DND-41 (cell line): ENCODE measurements at regions not wholly inside any gene's neighbourhood (a gene's known extent, or its start where the extent isn't known, plus 50 kb on each side); places are given as distances from the start of the nearest gene placed in this dataset.
"Not testable (repeated sequence)": the region's sequence is repeated elsewhere in the genome, so short reads cannot be mapped to it uniquely, and the experiment has no call there.

Experiments
- ATAC-seq: fragments of 200-7000 bp; cut with Tn5 transposase; 3 replicates; pipeline ENCODE4 v1.9.1; 2021; ENCODE audit warnings: low read depth; ENCODE audit not compliant: insufficient read depth
- DNase-seq: peaks from one replicate; pipeline ENCODE4 v3.0.0-alpha.2; 2020
- H2AFZ ChIP-seq: 2 replicates; pipeline ENCODE4 v1.6.0; 2012; ENCODE audit warnings: low read depth, low read length
- H3K27ac ChIP-seq: 2 replicates; pipeline ENCODE4 v1.5.1; 2012; ENCODE audit warnings: low read length, inconsistent platforms
- H3K27me3 ChIP-seq: fragments of 200-600 bp; sonication (generic); 2 replicates; pipeline ENCODE4 v1.6.0; 2012; ENCODE audit warnings: low read length, mild to moderate bottlenecking, inconsistent platforms; ENCODE audit not compliant: insufficient read depth, poor library complexity
- H3K36me3 ChIP-seq: 2 replicates; pipeline ENCODE4 v1.5.1; 2012; ENCODE audit warnings: low read length, inconsistent platforms; ENCODE audit not compliant: insufficient read depth
- H3K4me1 ChIP-seq: 2 replicates; pipeline ENCODE4 v1.5.1; 2012; ENCODE audit warnings: mild to moderate bottlenecking, low read length; ENCODE audit not compliant: insufficient read depth
- H3K4me2 ChIP-seq: 2 replicates; pipeline ENCODE4 v1.6.0; 2012; ENCODE audit warnings: mild to moderate bottlenecking, moderate library complexity, low read length, inconsistent platforms; ENCODE audit not compliant: insufficient read depth
- H3K4me3 ChIP-seq, 2 experiments: fragments of 200-600 bp in 1 of 2; shearing (Covaris generic) in 1 of 2; 2 replicates each; pipeline ENCODE4 v1.5.1; 2012 to 2016; ENCODE audit warnings: inconsistent platforms in 2 of 2, low read length in 2 of 2, mild to moderate bottlenecking in 2 of 2, low read depth in 1 of 2, moderate library complexity in 1 of 2
- H3K79me2 ChIP-seq: 2 replicates; pipeline ENCODE4 v1.6.0; 2012; ENCODE audit warnings: low read length, inconsistent platforms; ENCODE audit not compliant: insufficient read depth
- H3K9ac ChIP-seq: 2 replicates; pipeline ENCODE4 v1.6.0; 2012; ENCODE audit warnings: low read depth, mild to moderate bottlenecking, inconsistent platforms, low read length, moderate library complexity
- H3K9me3 ChIP-seq: 2 replicates; pipeline ENCODE4 v1.5.1; 2012; ENCODE audit warnings: low read length, moderate library complexity, mild to moderate bottlenecking, inconsistent platforms; ENCODE audit not compliant: insufficient read depth, severe bottlenecking
- H4K20me1 ChIP-seq: 2 replicates; pipeline ENCODE4 v1.6.0; 2012; ENCODE audit warnings: low read length; ENCODE audit not compliant: insufficient read depth
- EZH2 ChIP-seq: IDR thresholded peaks from 3 replicates; pipeline ENCODE4 v1.6.1; 2012; ENCODE audit warnings: borderline replicate concordance, low read depth, mild to moderate bottlenecking, moderate library complexity, low read length, inconsistent platforms; ENCODE audit not compliant: severe bottlenecking
- TF ChIP-seq, protein P1 (sequence below): IDR thresholded peaks from 2 replicates; pipeline ENCODE4 v1.5.1; 2012; ENCODE audit warnings: borderline replicate concordance, low read length, moderate library complexity, mild to moderate bottlenecking; ENCODE audit not compliant: poor library complexity, severe bottlenecking; ENCODE audit errors: extremely low read depth

DNA sequence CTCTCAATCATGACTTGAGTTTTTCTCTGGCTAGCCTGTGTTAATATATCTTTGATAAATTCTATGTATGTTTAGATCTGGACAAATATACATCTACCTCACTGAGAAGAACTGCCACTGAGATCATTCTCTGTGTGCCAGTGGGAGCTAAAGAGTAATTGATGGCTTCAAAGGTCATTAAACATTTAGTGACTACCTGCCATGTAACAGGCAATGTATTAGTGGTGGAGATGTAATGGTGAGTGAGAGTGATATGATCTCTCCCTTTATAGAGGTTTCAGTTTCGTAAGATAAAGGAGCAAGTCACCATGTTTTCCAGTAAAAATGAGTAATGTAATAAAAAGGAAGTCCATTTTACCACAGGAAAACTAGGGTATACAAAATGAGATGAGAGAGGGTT lies 235.8 kb upstream of the CDH8 start:
- H3K79me2 ChIP-seq = no peaks in the 10 kb centered on the region
- DNase-seq = no peak
- H3K4me1 ChIP-seq = no peaks in the 10 kb centered on the region
- TF ChIP-seq, protein P1, sequence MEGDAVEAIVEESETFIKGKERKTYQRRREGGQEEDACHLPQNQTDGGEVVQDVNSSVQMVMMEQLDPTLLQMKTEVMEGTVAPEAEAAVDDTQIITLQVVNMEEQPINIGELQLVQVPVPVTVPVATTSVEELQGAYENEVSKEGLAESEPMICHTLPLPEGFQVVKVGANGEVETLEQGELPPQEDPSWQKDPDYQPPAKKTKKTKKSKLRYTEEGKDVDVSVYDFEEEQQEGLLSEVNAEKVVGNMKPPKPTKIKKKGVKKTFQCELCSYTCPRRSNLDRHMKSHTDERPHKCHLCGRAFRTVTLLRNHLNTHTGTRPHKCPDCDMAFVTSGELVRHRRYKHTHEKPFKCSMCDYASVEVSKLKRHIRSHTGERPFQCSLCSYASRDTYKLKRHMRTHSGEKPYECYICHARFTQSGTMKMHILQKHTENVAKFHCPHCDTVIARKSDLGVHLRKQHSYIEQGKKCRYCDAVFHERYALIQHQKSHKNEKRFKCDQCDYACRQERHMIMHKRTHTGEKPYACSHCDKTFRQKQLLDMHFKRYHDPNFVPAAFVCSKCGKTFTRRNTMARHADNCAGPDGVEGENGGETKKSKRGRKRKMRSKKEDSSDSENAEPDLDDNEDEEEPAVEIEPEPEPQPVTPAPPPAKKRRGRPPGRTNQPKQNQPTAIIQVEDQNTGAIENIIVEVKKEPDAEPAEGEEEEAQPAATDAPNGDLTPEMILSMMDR = no peak
- TF ChIP-seq EZH2 = no peak
- ATAC-seq = no peak
- H2AFZ ChIP-seq = no peak overlapping the region
- H3K9ac ChIP-seq = no peak overlapping the region
- H3K27ac ChIP-seq = no peak overlapping the region
- H3K4me3 ChIP-seq = no peak overlapping the region
- H4K20me1 ChIP-seq = no peaks in the 10 kb centered on the region
- no peaks in the 10 kb centered on the region for H3K9me3 ChIP-seq
- no peaks in the 10 kb centered on the region for H3K27me3 ChIP-seq
- no peaks in the 10 kb centered on the region for H3K36me3 ChIP-seq
- no peak overlapping the region for H3K4me2 ChIP-seq

DNA sequence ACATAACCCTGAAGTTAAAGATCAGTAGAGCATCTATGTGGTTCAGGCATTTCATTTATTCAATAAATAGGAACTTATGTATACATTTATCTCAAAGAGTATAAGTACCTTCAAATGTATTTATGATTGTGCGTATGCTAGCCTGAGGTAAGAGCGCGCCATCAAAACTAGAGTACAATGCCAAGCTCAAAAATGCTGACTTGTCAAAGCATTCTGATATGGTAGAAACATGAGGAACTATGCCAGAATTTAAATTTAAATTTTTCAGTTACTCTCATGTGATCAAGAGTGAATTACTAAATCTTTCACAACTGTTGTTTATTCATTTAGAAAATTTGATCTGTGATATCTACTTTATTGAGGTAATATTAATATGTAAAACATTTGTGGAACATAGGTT lies 225.5 kb upstream of the CDH8 start:
- no peak overlapping the region for H3K4me3 ChIP-seq
- H3K4me1 ChIP-seq = no peaks in the 10 kb centered on the region
- H3K27me3 ChIP-seq = no peaks in the 10 kb centered on the region
- no peaks in the 10 kb centered on the region for H4K20me1 ChIP-seq
- ATAC-seq = no peak
- H3K9ac ChIP-seq = no peak overlapping the region
- H3K9me3 ChIP-seq = no peaks in the 10 kb centered on the region
- H2AFZ ChIP-seq = no peak overlapping the region
- no peak overlapping the region for H3K27ac ChIP-seq
- H3K79me2 ChIP-seq = no peaks in the 10 kb centered on the region
- H3K4me2 ChIP-seq = no peak overlapping the region
- TF ChIP-seq, protein P1 = no peak
- no peak for TF ChIP-seq EZH2
- DNase-seq = no peak
- H3K36me3 ChIP-seq = no peaks in the 10 kb centered on the region

DNA sequence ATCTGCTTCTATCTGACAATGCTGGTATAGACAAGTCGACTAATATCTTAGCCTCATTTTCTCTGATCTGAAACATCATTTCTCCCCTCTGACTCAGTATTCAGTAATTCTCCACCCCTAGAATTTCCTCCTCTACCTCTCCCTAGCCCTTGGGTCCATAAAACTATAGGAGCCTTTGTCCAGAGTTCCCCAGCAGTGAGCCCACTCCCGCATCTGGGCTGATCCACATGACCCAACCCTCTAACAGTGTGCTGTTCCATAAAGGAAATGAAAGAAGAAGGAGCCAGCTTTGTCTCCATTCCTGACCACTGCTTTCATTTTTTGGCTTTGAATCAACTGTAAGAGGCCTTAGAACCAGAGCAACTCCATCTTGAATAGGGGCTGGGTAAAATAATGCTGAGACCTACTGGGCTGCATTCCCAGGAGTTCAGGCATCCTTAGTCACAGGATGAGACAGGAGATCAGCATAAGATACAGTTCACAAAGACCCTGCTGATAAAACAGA lies 222.7 kb upstream of the CDH8 start:
- not testable (repeated sequence) for ATAC-seq, DNase-seq, H3K4me1 ChIP-seq, H2AFZ ChIP-seq, H4K20me1 ChIP-seq, H3K4me2 ChIP-seq, H3K9ac ChIP-seq, H3K4me3 ChIP-seq, H3K9me3 ChIP-seq, H3K27me3 ChIP-seq, H3K27ac ChIP-seq, H3K36me3 ChIP-seq, H3K79me2 ChIP-seq

DNA sequence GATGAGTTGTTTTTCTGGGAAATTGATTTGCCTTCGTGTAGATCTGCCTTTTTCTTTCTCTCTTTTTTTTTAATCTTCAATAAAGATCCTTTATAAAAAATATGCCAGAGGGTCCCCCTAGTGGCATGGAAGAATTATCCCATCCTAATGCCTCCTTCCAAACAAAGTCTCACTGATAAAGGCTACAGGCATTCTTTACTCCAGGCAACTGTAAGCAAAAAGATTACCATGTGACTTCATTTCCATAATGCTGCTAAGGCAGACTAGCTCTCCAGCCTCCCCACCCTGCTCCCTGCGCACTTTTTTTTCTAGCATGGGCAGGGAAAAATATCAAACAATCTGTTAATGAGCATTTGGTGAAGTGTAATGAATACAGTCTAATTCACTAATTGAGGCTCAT lies 220.2 kb upstream of the CDH8 start:
- no peaks in the 10 kb centered on the region for H3K79me2 ChIP-seq
- no peaks in the 10 kb centered on the region for H3K27me3 ChIP-seq
- ATAC-seq = peak; percentile 48; the same call in 1 of the 3 replicates
- no peaks in the 10 kb centered on the region for H3K9me3 ChIP-seq
- no peak overlapping the region for H3K4me2 ChIP-seq
- H3K4me3 ChIP-seq = no peak overlapping the region
- DNase-seq = no peak
- H2AFZ ChIP-seq = peak overlapping the region; percentile 29; the same call in 1 of the 2 replicates
- H3K9ac ChIP-seq = no peak overlapping the region
- no peaks in the 10 kb centered on the region for H4K20me1 ChIP-seq
- no peak overlapping the region for H3K27ac ChIP-seq
- no peak for TF ChIP-seq EZH2
- TF ChIP-seq, protein P1 = peak; percentile 60
- H3K36me3 ChIP-seq = no peaks in the 10 kb centered on the region
- no peaks in the 10 kb centered on the region for H3K4me1 ChIP-seq
